GM12891 (cell line): ENCODE measurements at regions not wholly inside any gene's neighbourhood (a gene's known extent, or its start where the extent isn't known, plus 50 kb on each side); places are given as distances from the start of the nearest gene placed in this dataset.

Experiments
- PAX5 ChIP-seq: IDR thresholded peaks from 2 replicates; pipeline ENCODE4 v1.6.1; 2011; ENCODE audit warnings: low read length, moderate library complexity, mild to moderate bottlenecking; ENCODE audit not compliant: insufficient read depth, severe bottlenecking
- POLR2A ChIP-seq: IDR thresholded peaks from 2 replicates; pipeline ENCODE4 v1.6.1; 2011; ENCODE audit warnings: low read depth, low read length, control low read depth
- POLR2AphosphoS5 ChIP-seq: IDR thresholded peaks from 2 replicates; pipeline ENCODE4 v1.6.1; 2011; ENCODE audit warnings: low read depth, low read length, control low read depth
- POU2F2 ChIP-seq: IDR thresholded peaks from 2 replicates; pipeline ENCODE4 v1.6.1; 2011; ENCODE audit warnings: low read depth, mild to moderate bottlenecking, control low read depth, low read length, moderate library complexity
- SPI1 ChIP-seq: IDR thresholded peaks from 2 replicates; pipeline ENCODE4 v1.6.1; 2011; ENCODE audit warnings: low read depth, low read length, control low read depth
- TAF1 ChIP-seq: IDR thresholded peaks from 2 replicates; pipeline ENCODE4 v1.6.1; 2011; ENCODE audit warnings: low read depth, low read length, control low read depth

DNA sequence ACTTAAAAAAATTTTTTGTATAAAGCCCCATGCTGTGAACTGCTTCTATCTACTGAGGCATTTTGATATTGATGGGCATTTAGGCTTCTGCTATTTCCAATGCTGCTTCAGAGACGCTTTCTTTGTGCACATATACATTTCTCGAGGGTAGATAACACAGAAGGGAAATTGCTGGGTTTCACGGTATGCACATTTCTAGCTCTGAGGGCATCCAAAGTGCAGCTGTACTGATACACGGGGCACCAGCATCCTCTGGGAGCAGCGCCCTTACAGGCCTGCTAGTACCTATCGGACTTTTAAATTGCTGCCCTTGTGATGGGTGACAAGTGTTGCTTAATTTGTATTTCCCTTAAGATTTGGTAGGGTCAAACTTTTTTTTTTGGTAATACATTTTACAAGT lies 88.6 kb downstream of the KCTD15 start:
- TF ChIP-seq POU2F2 (no peak), PAX5 (no peak), POLR2A (no peak), POLR2AphosphoS5 (no peak), SPI1 (no peak), TAF1 (no peak)
